ENCODE measurements at regions not wholly inside any gene's neighbourhood (a gene's known extent, or its start where the extent isn't known, plus 50 kb on each side); places are given as distances from the start of the nearest gene placed in this dataset.

DNA sequence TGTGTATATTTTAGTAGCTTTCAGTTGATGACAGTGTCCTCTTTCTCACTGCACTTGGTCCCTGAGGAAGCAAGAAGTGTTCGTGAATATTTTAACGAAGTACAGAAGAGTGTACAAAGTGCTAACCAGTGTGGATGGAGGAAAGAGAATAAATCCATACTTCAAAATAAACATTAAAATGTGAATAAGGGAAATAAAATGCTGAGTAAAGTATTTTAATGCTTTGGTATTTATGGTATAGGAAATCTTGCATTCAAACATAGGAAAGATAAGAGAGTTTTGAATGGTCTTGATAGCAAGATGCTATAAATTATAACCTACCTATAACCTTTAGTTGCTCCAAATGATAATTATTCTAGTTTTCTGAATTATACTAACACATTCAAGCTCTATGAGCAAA is 493.4 kb upstream of the EYS start:
- no peak for TF ChIP-seq POLR2AphosphoS5 (IDR thresholded peaks at IDR 0.05; ENCODE audit: insufficient read depth in 1 of 2, low read depth in 1 of 2)
- TF ChIP-seq, protein P1, sequence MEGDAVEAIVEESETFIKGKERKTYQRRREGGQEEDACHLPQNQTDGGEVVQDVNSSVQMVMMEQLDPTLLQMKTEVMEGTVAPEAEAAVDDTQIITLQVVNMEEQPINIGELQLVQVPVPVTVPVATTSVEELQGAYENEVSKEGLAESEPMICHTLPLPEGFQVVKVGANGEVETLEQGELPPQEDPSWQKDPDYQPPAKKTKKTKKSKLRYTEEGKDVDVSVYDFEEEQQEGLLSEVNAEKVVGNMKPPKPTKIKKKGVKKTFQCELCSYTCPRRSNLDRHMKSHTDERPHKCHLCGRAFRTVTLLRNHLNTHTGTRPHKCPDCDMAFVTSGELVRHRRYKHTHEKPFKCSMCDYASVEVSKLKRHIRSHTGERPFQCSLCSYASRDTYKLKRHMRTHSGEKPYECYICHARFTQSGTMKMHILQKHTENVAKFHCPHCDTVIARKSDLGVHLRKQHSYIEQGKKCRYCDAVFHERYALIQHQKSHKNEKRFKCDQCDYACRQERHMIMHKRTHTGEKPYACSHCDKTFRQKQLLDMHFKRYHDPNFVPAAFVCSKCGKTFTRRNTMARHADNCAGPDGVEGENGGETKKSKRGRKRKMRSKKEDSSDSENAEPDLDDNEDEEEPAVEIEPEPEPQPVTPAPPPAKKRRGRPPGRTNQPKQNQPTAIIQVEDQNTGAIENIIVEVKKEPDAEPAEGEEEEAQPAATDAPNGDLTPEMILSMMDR (IDR thresholded peaks at IDR 0.05) = no peak
- TF ChIP-seq POLR2A (IDR thresholded peaks at IDR 0.05) = no peak

All from vagina (tissue), 2 donors.